Activated gamma-delta T cell (primary cell): ENCODE measurements at regions not wholly inside any gene's neighbourhood (a gene's known extent, or its start where the extent isn't known, plus 50 kb on each side); places are given as distances from the start of the nearest gene placed in this dataset.

Source experiments
- DNase-seq: peaks from one replicate; lab custom pipeline; 2025; lab: John Stamatoyannopoulos, UW

GRCh38 chr7:67422601-67423000 lies 426.0 kb downstream of the TYW1 start:
- DNase-seq = no peak

GRCh38 chr7:67423065-67423464 lies 426.4 kb downstream of the TYW1 start:
- DNase-seq = no peak

DNA sequence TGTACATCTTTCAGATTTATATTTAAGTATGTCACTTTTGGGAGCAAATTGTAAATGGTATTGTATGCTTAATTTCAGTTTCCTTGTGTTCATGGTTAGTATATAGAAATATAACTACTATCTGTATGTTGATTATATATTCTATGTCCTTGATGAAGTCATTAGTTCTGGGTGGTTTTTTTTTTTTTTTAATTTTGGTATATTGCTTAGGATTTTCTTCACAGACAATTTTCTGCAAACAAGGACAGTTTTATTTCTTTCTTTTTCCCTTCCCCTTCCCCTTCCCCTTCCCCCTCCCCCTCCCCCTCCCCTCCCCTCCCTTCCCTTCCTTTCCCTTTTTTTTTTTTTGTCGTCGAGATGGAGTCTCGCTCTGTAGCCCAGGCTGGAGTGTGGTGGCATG lies 430.0 kb downstream of the TYW1 start:
- no peak for DNase-seq

DNA sequence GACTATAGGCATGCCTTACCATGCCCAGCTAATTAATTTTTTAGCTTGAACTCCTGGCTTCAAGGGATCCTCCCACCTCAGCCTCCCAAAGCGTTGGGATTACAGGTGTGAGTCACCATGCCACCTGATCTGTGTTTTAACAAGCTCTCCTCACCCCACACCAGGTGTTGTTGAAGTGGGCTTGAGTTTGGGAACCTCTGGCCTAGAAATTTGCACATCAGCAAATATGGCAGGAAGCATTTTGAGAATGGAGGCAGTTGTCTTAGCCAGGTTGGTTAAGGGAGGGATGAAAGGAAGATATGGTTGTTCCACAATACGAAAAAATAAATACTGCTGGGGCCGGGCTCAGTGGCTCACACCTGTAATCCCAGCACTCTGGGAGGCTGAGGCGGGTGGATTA lies 433.1 kb downstream of the TYW1 start:
- no peak for DNase-seq

GRCh38 chr7:67432536-67433234 lies 436.1 kb downstream of the TYW1 start:
- no peak for DNase-seq

GRCh38 chr7:67435894-67436535 lies 439.4 kb downstream of the TYW1 start:
- DNase-seq = no peak

- DNase-seq = no peak
These were observed 441.7 kb downstream of the TYW1 start for GRCh38 chr7:67438198-67438882.

DNA sequence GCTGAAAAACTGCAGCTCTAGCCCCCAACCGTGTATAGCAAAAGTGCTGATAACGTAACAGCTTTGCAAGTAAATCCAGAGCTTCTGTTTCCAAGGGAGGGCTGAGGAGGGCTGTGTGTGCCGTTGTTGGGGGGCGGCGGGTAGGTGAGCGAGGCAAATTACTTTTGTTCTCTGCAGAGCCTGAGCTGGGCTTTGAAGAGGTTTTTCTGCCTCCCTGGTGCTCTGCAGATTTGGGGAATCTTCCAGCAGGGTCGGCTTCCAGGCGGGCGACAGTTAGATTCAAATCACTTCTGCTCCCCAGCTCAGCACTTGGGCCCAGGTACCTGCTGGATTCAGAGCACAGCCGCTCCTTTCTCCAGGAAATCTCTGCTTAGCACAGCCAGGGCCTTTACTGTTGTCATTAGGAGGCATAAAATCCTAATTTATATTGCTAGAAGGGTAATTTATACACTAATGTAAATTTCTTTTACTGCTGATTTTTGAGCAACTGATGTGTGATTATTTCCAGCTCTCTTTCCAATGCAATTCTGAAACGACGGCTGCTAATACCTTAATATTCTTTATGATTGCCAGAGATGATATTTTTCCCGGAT lies 442.4 kb downstream of the TYW1 start:
- DNase-seq = no peak

GRCh38 chr7:67440321-67440720 lies 443.7 kb downstream of the TYW1 start:
- DNase-seq = no peak

GRCh38 chr7:67445728-67446127 lies 449.1 kb downstream of the TYW1 start:
- no peak for DNase-seq

GRCh38 chr7:67447297-67447696 lies 450.7 kb downstream of the TYW1 start:
- DNase-seq = no peak

- DNase-seq = no peak
These were observed 451.6 kb downstream of the TYW1 start for GRCh38 chr7:67448271-67448670.

- DNase-seq = no peak
These were observed 453.5 kb downstream of the TYW1 start for GRCh38 chr7:67450171-67450570.

DNA sequence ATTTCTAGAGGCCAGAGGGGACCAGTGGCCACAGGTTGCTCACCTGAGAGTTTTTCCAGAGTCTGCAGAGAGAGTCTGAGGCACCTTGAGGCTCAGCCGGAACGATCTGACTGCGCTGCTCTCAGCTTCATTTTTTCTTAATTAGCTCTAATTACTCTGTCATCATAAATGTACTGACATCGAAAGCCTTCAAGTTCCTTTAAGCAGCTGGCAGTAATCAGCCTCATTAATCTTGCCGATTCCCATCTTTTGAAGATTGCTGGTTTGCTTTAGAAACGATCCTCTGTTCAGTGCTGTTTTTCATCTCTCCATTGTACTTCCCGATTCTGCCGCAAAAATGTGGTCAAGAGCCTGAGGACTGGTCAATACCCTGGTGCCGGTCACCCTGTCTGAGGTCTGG lies 454.7 kb downstream of the TYW1 start:
- DNase-seq = no peak

DNA sequence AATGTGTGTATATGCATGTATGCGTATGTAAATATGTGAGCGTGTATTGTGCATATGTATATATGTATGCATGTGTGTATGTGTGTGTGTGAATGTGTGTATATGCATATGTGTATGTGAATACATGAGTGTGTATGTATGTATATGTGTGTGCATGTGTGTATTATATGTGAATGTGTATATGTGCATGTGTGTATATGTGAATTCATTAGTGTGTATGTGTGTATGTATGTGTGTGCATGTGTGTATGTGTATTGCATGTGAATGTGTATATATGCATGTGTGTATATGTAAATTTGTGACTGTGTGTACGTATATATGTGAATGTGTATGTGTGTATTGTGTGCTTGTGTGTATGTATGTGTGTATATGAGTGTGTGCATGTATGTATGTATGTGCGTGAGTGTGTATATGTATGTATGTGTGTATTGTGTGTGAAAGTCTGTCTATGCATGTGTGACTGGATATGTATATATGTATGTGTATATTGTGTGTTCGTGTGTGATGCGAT lies 455.9 kb downstream of the TYW1 start:
- no peak for DNase-seq

DNA sequence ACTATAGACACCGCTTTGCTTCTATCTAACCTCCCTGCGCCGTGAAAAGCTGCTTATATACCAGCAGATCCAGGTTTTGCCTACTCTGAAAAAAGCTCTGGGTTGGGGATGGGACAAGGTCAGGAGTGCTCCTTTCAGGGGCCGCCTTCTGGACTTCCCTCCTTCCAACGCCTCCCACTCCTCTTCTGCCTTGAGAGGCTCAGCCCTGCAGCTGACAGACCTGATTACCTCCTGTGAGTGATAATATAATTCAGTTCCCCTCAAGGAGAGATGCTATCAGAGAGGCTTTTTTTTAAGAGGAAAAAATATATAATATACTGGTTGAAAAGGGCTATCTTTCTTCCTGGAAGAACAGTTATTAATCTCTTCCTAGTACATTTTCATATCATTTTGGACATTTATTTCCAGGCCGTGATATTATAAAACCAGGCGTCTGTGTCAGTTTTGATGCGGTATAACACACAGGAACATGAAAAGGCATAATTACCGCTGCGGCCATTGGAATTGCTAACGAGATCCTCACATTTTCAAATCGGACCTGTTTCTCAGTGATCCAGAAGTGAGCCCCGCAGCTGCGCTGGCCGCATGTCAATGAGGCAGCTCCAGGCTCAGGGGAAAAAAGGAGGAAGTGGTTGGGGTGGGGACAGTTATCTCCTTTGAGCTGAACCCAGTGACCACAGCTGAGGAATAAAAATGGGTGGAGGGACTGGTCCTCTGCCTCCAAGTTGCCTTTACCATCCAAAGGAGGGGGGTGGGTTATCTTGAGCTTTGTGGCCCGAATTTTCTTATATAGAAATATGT lies 457.1 kb downstream of the TYW1 start:
- DNase-seq = no peak

- DNase-seq = no peak
These were observed 458.9 kb downstream of the TYW1 start for GRCh38 chr7:67455508-67455907.

DNA sequence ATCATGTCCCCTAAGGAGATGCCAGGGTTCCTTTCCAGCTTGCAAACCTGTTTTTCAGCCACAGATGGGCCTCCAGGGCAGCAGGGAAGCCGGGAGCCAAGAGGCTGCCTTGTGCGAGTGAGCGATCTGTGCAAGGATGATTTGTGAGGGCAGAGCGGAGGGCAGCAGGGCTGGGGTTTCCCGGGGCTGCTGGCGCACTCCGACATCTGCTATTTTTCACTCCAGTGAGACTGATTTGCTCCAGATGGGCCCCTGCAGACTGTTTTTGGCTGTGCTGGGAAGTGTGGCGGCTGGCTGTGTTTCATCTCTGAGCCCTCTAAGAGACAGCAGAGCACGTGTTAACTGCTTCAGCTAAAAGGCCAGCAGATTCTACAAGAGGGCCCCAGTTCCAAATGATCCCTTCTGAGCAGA lies 466.2 kb downstream of the TYW1 start:
- no peak for DNase-seq

DNA sequence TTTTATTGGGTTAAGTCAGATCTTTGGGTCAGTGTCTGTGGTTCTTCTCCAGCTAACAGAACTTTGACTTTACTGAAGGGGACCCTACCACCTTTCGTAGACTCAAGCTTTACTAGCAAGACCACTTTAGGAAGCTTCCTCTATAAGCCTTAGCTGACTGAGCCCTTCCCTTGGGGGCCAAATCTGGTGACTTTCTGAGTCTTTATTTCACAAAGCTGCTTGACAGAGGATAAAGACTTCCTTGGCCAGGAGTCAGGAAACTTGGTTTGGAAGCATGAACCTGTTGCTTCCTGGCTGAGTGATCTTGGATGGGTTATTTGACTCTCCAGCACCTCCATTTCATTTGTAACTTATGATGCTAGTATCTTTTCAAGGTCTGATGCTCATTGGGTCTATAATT lies 466.7 kb downstream of the TYW1 start:
- DNase-seq = no peak

DNA sequence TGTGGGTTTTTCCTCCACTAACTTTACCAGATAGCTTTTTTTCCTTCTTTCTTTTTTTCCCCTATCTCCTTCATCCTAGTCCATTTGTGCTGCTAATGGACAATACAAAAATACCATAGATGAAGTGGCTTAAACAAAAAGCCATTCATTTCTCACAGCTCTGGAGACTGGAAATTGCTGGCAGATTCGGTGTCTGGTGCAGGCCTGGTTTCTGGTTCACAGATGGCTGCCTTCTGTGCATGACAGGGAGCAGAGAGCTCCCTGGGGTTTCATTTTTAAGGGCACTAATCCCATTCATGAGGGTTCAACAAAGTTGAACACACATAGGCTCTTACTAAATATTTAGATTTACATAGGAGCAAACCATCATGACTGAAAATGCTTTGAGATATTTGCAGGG lies 467.4 kb downstream of the TYW1 start:
- DNase-seq = no peak

DNA sequence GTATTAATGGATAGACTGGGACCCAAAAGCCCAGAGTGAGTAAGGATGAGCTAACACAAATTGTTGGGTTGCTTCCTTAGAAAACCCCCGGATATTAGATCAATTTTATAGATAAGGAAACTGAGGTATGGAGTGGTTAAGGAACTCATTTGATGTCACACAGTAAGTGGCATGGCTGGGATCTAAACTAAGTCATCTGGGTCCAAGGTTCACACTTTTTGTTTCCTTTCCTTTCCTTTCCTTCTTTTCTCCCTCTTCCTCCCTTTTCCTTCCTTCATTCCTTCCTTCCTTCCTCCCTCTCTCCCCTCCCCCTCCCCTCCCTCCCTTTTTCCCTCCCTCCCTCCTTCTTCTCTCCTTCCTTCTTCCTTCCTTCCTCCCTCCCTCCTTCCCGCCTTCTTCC lies 469.5 kb downstream of the TYW1 start:
- no peak for DNase-seq

GRCh38 chr7:67470256-67470751 lies 473.7 kb downstream of the TYW1 start:
- DNase-seq = no peak
